ENCODE measurements at regions not wholly inside any gene's neighbourhood (a gene's known extent, or its start where the extent isn't known, plus 50 kb on each side); places are given as distances from the start of the nearest gene placed in this dataset.

GRCh38 chr12:43294916-43295315, 257.1 kb downstream of the ADAMTS20 start:
- TF ChIP-seq RB1 (IDR thresholded peaks at IDR 0.05; ENCODE audit: borderline replicate concordance) (no peak), SP1 (IDR thresholded peaks at IDR 0.05; ENCODE audit: low read depth, low read length) (no peak), ZNF592 (IDR thresholded peaks at IDR 0.05) (no peak), POLR2AphosphoS5 (IDR thresholded peaks at IDR 0.05; ENCODE audit: low read length) (no peak), NFIC (IDR thresholded peaks at IDR 0.05; ENCODE audit: low read depth, low read length) (no peak), POU2F2 (IDR thresholded peaks at IDR 0.05; ENCODE audit: borderline replicate concordance, low read depth, low read length) (no peak), REST (IDR thresholded peaks at IDR 0.05; ENCODE audit: low read depth, low read length) (no peak)
- TF ChIP-seq, protein P1, sequence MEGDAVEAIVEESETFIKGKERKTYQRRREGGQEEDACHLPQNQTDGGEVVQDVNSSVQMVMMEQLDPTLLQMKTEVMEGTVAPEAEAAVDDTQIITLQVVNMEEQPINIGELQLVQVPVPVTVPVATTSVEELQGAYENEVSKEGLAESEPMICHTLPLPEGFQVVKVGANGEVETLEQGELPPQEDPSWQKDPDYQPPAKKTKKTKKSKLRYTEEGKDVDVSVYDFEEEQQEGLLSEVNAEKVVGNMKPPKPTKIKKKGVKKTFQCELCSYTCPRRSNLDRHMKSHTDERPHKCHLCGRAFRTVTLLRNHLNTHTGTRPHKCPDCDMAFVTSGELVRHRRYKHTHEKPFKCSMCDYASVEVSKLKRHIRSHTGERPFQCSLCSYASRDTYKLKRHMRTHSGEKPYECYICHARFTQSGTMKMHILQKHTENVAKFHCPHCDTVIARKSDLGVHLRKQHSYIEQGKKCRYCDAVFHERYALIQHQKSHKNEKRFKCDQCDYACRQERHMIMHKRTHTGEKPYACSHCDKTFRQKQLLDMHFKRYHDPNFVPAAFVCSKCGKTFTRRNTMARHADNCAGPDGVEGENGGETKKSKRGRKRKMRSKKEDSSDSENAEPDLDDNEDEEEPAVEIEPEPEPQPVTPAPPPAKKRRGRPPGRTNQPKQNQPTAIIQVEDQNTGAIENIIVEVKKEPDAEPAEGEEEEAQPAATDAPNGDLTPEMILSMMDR (IDR thresholded peaks at IDR 0.05 in 2 of 3, conservative IDR thresholded peaks at IDR 0.05 in 1 of 3; ENCODE audit: control insufficient read depth in 2 of 3, extremely low read depth in 1 of 3, insufficient read depth in 1 of 3, low read depth in 3 of 3, low read length in 3 of 3), result no peak

Measured in GM12878 (cell line).